H9 (cell line): ENCODE measurements at regions not wholly inside any gene's neighbourhood (a gene's known extent, or its start where the extent isn't known, plus 50 kb on each side); places are given as distances from the start of the nearest gene placed in this dataset.

Source experiments
- DNase-seq: peaks from one replicate; pipeline ENCODE4 v3.0.0-alpha.2; 2017
- H2AFZ ChIP-seq: one replicate; pipeline ENCODE4 v1.6.1; 2013; ENCODE audit warnings: mild to moderate bottlenecking, low read length, control low read depth, moderate library complexity
- H2AK5ac ChIP-seq: 2 replicates; pipeline ENCODE4 v1.6.1; 2013; ENCODE audit warnings: low read length, control low read depth, mixed read lengths; ENCODE audit not compliant: insufficient read length
- H2BK120ac ChIP-seq: one replicate; pipeline ENCODE4 v1.6.1; 2013; ENCODE audit warnings: low read depth, mild to moderate bottlenecking, low read length, control low read depth, inconsistent platforms; ENCODE audit not compliant: poor library complexity, severe bottlenecking
- H2BK12ac ChIP-seq: 2 replicates; pipeline ENCODE4 v1.6.1; 2013; ENCODE audit warnings: low read length, control low read depth, mixed read lengths, low read depth; ENCODE audit not compliant: insufficient read length
- H2BK15ac ChIP-seq: 2 replicates; pipeline ENCODE4 v1.6.1; 2013; ENCODE audit warnings: low read depth, low read length, control low read depth
- H2BK20ac ChIP-seq: one replicate; pipeline ENCODE4 v1.6.1; 2013; ENCODE audit warnings: low read depth, mild to moderate bottlenecking, low read length, control low read depth, inconsistent platforms; ENCODE audit not compliant: poor library complexity, severe bottlenecking
- H2BK5ac ChIP-seq: 2 replicates; pipeline ENCODE4 v1.6.1; 2013; ENCODE audit warnings: low read length, control low read depth, mixed read lengths; ENCODE audit not compliant: insufficient read length
- H3K14ac ChIP-seq: 2 replicates; pipeline ENCODE4 v1.6.1; 2013; ENCODE audit warnings: low read length, control low read depth; ENCODE audit not compliant: insufficient read depth
- H3K18ac ChIP-seq: 2 replicates; pipeline ENCODE4 v1.6.1; 2013; ENCODE audit warnings: low read depth, mild to moderate bottlenecking, mixed read lengths, low read length, control low read depth; ENCODE audit not compliant: insufficient read length
- H3K23ac ChIP-seq: 2 replicates; pipeline ENCODE4 v1.6.1; 2013; ENCODE audit warnings: low read length, control low read depth, mixed read lengths, low read depth; ENCODE audit not compliant: insufficient read length
- H3K23me2 ChIP-seq: 2 replicates; pipeline ENCODE4 v1.6.1; 2013; ENCODE audit warnings: low read depth, mild to moderate bottlenecking, mixed read lengths, low read length, control low read depth; ENCODE audit not compliant: insufficient read length, poor library complexity, severe bottlenecking
- H3K27ac ChIP-seq: 2 replicates; pipeline ENCODE4 v1.5.1; 2013; ENCODE audit warnings: low read length, control low read depth, mixed read lengths, low read depth; ENCODE audit not compliant: insufficient read length
- H3K27me3 ChIP-seq: 2 replicates; pipeline ENCODE4 v1.6.1; 2013; ENCODE audit warnings: low read length, control low read depth, inconsistent platforms; ENCODE audit not compliant: insufficient read depth
- H3K4ac ChIP-seq: 2 replicates; pipeline ENCODE4 v1.6.1; 2013; ENCODE audit warnings: low read depth, mild to moderate bottlenecking, control low read depth, inconsistent platforms, low read length, moderate library complexity
- H3K4me1 ChIP-seq: 2 replicates; pipeline ENCODE4 v1.6.1; 2013; ENCODE audit warnings: low read length, control low read depth, inconsistent platforms; ENCODE audit not compliant: insufficient read depth
- H3K4me2 ChIP-seq: 2 replicates; pipeline ENCODE4 v1.6.1; 2013; ENCODE audit warnings: low read length, control low read depth, mixed read lengths; ENCODE audit not compliant: insufficient read length, insufficient read depth
- H3K56ac ChIP-seq: 2 replicates; pipeline ENCODE4 v1.6.1; 2013; ENCODE audit warnings: low read depth, mild to moderate bottlenecking, mixed read lengths, low read length, control low read depth; ENCODE audit not compliant: insufficient read length
- H3K79me1 ChIP-seq: 2 replicates; pipeline ENCODE4 v1.6.1; 2013; ENCODE audit warnings: low read depth, mild to moderate bottlenecking, moderate library complexity, low read length, control low read depth, inconsistent platforms; ENCODE audit not compliant: insufficient read depth, poor library complexity, severe bottlenecking
- H3K79me2 ChIP-seq: 2 replicates; pipeline ENCODE4 v1.6.1; 2013; ENCODE audit warnings: low read length, control low read depth, inconsistent platforms; ENCODE audit not compliant: insufficient read depth
- H3K9ac ChIP-seq: 2 replicates; pipeline ENCODE4 v1.6.1; 2013; ENCODE audit warnings: low read length, control low read depth, mixed read lengths; ENCODE audit not compliant: insufficient read length; ENCODE audit errors: extremely low read depth
- H3K9me3 ChIP-seq: one replicate; pipeline ENCODE4 v1.6.1; 2013; ENCODE audit warnings: low read depth, low read length, inconsistent platforms; ENCODE audit not compliant: control insufficient read depth
- H3T11ph ChIP-seq: one replicate; pipeline ENCODE4 v1.6.1; 2013; ENCODE audit warnings: mild to moderate bottlenecking, low read length, control low read depth, inconsistent platforms
- H4K20me1 ChIP-seq: one replicate; pipeline ENCODE4 v1.6.1; 2013; ENCODE audit not compliant: control insufficient read depth, insufficient read length, insufficient read depth
- H4K5ac ChIP-seq: 2 replicates; pipeline ENCODE4 v1.6.1; 2013; ENCODE audit warnings: low read depth, mild to moderate bottlenecking, mixed read lengths, low read length, control low read depth; ENCODE audit not compliant: insufficient read length
- H4K8ac ChIP-seq: replicated peaks from 2 replicates; pipeline ENCODE4 v1.6.1; 2013; ENCODE audit warnings: low read length, control low read depth, mixed read lengths, low read depth; ENCODE audit not compliant: insufficient read length
- H4K91ac ChIP-seq: 2 replicates; pipeline ENCODE4 v1.6.1; 2013; ENCODE audit warnings: low read depth, mild to moderate bottlenecking, moderate library complexity, mixed read lengths, low read length, control low read depth; ENCODE audit not compliant: insufficient read length
- H3K27ac Mint-ChIP-seq, 3 experiments: 2 replicates in 2 of 3; 3 replicates in 1 of 3; pipeline ENCODE4 v1.8.0; 2020 to 2021; ENCODE audit warnings: mixed read lengths in 3 of 3, mild to moderate bottlenecking in 1 of 3, moderate library complexity in 1 of 3
- H3K27me3 Mint-ChIP-seq: 2 replicates; pipeline ENCODE4 v1.8.0; 2021; ENCODE audit warnings: low read depth, mild to moderate bottlenecking, moderate library complexity, mixed read lengths
- H3K36me3 Mint-ChIP-seq, 3 experiments: 2 replicates in 2 of 3; 3 replicates in 1 of 3; pipeline ENCODE4 v1.8.0; 2020 to 2021; ENCODE audit warnings: low read depth in 3 of 3, mixed read lengths in 3 of 3; ENCODE audit not compliant: insufficient read depth in 1 of 3
- H3K4me1 Mint-ChIP-seq, 2 experiments: 2 replicates each; pipeline ENCODE4 v1.8.0; 2020; ENCODE audit warnings: mixed read lengths in 2 of 2
- H3K4me3 Mint-ChIP-seq, 2 experiments: 2 replicates in 1 of 2; 3 replicates in 1 of 2; pipeline ENCODE4 v1.8.0; 2020 to 2021; ENCODE audit warnings: mild to moderate bottlenecking in 2 of 2, mixed read lengths in 2 of 2, moderate library complexity in 1 of 2
- H3K9me3 Mint-ChIP-seq, 2 experiments: 2 replicates in 1 of 2; 3 replicates in 1 of 2; pipeline ENCODE4 v1.8.0; 2020; ENCODE audit warnings: mild to moderate bottlenecking in 2 of 2, mixed read lengths in 2 of 2, moderate library complexity in 1 of 2
- CTCF ChIP-seq: fragments of 200-600 bp; sonication (generic); conservative IDR thresholded peaks from 3 replicates; pipeline ENCODE4 v1.8.0; 2021; ENCODE audit warnings: antibody characterized with exemption, mild to moderate bottlenecking
- WGBS: extraction: QIAGEN DNeasy Blood & Tissue Kit; methylation state at CpG from one replicate; pipeline ENCODE4 v1.1.7; 2013; ENCODE audit warnings: missing lambda C conversion rate, low lambda C conversion rate, mixed read lengths; ENCODE audit not compliant: insufficient read length; ENCODE audit errors: extremely low coverage; 5-methylcytosine and 5-hydroxymethylcytosine counted together

DNA sequence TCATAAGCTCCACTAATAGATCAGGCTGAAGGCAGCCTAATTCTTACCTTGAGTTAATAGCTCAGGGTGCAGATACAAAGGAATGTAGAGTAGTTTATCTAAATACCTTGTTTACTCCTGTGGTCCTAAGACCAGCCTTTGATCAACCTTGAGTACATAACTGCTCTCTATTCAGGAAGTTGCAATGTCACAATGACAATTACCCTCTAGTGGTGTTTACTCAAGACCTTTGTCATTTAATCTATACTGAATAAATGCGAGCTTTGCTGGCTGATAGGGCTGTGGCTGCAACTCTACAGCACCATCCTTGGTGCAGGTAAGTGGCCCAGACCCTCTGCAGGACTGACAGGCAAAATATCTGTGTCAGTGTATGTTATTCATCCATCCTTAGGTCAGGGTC lies 282.7 kb downstream of the ATXN7L3B start:
- no peak for DNase-seq

More for the DNA sequence above, 282.7 kb downstream of the ATXN7L3B start:
- Histone ChIP-seq H3K79me1 (no peaks in the 10 kb centered on the region), H4K20me1 (no peaks in the 10 kb centered on the region), H3K4me2 (no peak overlapping the region), H2BK120ac (no peak overlapping the region), H3T11ph (no peak overlapping the region), H3K27me3 (no peaks in the 10 kb centered on the region), H3K79me2 (no peaks in the 10 kb centered on the region), H3K56ac (no peak overlapping the region), H2BK20ac (no peak overlapping the region), H2AFZ (no peak overlapping the region), H4K8ac (no peak overlapping the region), H3K27ac (no peak overlapping the region), H2BK12ac (no peak overlapping the region), H3K14ac (no peak overlapping the region), H3K18ac (no peak overlapping the region), H4K5ac (no peak overlapping the region), H2BK15ac (no peak overlapping the region), H3K9me3 (no peaks in the 10 kb centered on the region), H3K23me2 (no peaks in the 10 kb centered on the region), H2AK5ac (no peak overlapping the region), H4K91ac (no peak overlapping the region), H3K9ac (no peak overlapping the region), H3K4ac (no peak overlapping the region), H2BK5ac (no peak overlapping the region), H3K23ac (no peak overlapping the region), H3K4me1 (no peaks in the 10 kb centered on the region)
- no peak for TF ChIP-seq CTCF
- Mint-ChIP-seq H3K9me3 (peaks cover 5 to 7% of the 10 kb centered on the region in 2 experiments; a peak in 2 of 5 replicates), H3K36me3 (peaks cover 0 to 9% (median 0%) of the 10 kb centered on the region in 3 experiments; a peak in 5 of 7 replicates), H3K4me1 (no peaks in the 10 kb centered on the region), H3K4me3 (no peak overlapping the region), H3K27ac (no peak overlapping the region), H3K27me3 (peaks cover 25% of the 10 kb centered on the region)
- WGBS = no CpG with 5 or more reads among the region's 1 CpG
